Endothelial cell of umbilical vein (primary cell): ENCODE measurements at regions not wholly inside any gene's neighbourhood (a gene's known extent, or its start where the extent isn't known, plus 50 kb on each side); places are given as distances from the start of the nearest gene placed in this dataset.

Experiments used
- FOS ChIP-seq: IDR thresholded peaks from 2 replicates; pipeline ENCODE4 v1.6.1; 2011; ENCODE audit warnings: mild to moderate bottlenecking, low read length, moderate library complexity, borderline replicate concordance; ENCODE audit not compliant: insufficient read depth
- TF ChIP-seq, protein P1 (sequence below), 2 donors: IDR thresholded peaks; 1 replicate in 1 of 2; 2 replicates in 1 of 2; pipeline ENCODE4 v1.5.1; 2011; ENCODE audit warnings: low read length in 2 of 2, mild to moderate bottlenecking in 2 of 2, moderate library complexity in 2 of 2, control low read depth in 1 of 2, inconsistent platforms in 1 of 2, low read depth in 1 of 2; ENCODE audit not compliant: insufficient read depth in 1 of 2; ENCODE audit errors: extremely low read depth in 1 of 2

DNA sequence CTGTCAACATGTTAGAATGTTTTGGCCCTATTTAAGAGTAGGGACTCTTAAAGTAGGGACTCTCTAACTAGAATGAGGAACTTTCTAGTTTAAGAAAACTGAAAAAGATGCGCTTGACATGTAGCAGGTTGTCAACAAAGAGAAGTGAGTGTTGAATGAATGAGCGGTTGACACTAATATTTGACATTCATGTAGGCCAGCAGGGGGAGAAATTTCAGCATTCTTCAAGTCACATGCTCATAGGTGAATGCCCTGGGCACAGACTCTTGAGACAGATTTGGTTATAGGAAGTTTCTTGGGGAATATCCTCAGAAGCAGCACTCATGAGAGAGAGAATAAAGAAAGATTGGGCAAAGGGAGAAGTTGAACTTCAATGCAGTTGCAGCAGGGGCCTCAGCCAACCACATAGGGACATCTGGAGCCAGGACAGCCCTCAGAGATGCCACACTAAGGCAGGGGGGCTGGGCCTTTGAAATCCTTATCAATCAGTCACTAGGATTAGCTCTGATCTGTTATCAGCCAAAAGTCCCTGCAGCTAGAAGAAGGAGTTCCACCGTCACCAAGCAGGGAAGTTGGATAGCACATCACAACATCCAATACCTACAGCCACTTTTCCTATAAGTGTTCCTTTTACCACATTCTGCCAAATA lies 145.1 kb upstream of the FKBP1C start:
- no peak for TF ChIP-seq FOS
- TF ChIP-seq, protein P1, sequence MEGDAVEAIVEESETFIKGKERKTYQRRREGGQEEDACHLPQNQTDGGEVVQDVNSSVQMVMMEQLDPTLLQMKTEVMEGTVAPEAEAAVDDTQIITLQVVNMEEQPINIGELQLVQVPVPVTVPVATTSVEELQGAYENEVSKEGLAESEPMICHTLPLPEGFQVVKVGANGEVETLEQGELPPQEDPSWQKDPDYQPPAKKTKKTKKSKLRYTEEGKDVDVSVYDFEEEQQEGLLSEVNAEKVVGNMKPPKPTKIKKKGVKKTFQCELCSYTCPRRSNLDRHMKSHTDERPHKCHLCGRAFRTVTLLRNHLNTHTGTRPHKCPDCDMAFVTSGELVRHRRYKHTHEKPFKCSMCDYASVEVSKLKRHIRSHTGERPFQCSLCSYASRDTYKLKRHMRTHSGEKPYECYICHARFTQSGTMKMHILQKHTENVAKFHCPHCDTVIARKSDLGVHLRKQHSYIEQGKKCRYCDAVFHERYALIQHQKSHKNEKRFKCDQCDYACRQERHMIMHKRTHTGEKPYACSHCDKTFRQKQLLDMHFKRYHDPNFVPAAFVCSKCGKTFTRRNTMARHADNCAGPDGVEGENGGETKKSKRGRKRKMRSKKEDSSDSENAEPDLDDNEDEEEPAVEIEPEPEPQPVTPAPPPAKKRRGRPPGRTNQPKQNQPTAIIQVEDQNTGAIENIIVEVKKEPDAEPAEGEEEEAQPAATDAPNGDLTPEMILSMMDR (IDR thresholded peaks at IDR 0.05; ENCODE audit: extremely low read depth in 1 of 2, insufficient read depth in 1 of 2, low read depth in 1 of 2, low read length in 2 of 2), result no peak
